GM19397 (cell line): ENCODE measurements at regions not wholly inside any gene's neighbourhood (a gene's known extent, or its start where the extent isn't known, plus 50 kb on each side); places are given as distances from the start of the nearest gene placed in this dataset.
"Not testable (repeated sequence)": the region's sequence is repeated elsewhere in the genome, so short reads cannot be mapped to it uniquely, and the experiment has no call there.

Experiments
- ATAC-seq: cut with Tn5 transposase; IDR thresholded peaks from one replicate; pipeline ENCODE4 v1.9.1; 2021; ENCODE audit warnings: mild to moderate bottlenecking, moderate library complexity; ENCODE audit not compliant: unreplicated experiment

DNA sequence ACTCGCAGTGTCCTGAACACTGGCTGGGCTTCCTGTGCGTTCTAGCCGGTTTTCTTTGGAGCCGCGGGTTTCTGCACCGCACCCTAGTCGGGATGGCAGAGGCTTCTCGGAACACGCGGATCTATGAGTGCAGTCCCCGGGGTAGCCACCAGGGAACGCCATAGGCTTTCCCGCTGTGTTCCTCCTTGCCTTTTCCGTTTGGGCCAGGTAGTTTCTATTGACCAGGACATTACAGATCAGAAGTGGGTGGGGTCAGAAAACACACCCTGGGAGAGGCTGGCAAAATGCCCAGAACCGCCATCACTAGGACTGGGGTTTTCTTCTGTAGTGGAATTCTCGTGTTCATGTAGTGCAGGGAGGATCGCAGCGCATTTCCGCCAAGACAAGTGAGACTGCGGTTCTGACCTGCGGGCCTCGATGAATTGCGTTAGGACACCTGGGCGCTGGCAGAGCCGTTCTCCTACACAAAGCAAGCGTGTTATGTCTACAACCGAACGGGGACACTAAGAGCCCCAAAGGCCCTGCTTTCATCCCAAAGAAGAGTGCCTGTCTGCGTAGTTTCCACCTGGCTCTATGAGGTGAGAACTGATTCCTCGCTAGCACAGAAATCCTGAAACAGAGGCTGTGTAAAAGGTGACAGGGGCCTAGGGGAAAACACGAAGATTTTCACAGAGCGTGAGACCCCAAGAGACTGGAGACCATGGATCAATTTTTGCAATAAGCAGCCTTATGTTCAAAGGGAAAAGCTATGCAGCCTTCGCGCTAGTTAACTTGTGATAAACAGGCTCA is 121.5 kb downstream of the PPIAL4G start:
- ATAC-seq, result not testable (repeated sequence)

DNA sequence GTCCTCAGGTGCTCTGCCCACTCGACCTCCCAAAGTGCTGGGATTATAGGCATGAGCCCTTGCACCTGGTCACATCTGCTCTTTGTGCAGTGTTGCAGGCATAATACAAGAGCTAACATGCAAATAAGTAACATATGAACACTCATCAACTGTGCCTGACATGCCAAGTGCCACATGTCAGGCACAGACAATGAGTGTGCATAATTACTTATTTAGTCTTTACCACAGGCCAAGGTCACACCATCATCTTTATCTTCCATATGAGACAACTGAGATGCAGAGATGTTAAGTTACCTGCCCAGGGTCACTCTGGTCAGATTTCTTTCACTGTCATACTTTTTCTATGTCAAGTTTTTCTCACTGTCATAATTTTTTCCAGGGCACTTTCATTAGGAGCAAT is 126.1 kb downstream of the PPIAL4G start:
- ATAC-seq, result no peak

DNA sequence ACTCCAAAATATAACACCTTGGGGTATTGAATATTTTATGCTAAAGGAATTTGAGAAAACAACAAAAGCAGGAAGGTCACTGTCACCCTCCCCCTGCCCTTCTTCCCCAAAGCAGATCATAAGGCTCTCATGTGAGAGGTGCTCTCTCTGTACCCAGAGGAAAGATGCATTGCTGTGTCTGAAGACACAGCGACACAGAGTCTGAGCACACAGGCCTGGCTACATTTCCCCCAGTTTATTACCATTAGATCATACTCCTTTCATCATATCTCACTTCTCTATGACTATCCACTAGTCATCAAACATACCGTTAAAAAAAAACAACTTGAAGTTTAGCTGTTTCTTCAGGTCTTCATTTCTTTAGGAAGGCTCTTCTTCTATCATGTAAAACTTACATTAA is 127.1 kb downstream of the PPIAL4G start:
- ATAC-seq, result no peak

DNA sequence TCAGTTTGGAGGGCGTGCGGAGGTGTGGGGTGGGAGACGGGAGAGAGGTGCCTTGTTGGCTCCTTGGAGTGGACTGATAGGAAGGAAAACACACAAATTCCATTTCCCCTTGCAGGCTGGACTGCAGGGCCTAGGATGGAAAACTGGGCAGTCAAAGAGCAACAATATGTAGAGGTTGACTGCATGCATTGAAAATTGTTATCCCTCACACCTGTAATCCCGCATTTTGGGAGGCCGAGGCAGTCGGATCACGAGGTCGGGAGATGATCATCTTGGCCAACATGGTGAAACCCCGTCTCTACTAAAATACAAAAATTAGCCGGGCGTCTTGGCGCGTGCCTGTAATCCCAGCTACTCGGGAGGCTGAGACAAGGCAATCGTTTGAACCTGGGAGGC is 128.2 kb downstream of the PPIAL4G start:
- no peak for ATAC-seq

DNA sequence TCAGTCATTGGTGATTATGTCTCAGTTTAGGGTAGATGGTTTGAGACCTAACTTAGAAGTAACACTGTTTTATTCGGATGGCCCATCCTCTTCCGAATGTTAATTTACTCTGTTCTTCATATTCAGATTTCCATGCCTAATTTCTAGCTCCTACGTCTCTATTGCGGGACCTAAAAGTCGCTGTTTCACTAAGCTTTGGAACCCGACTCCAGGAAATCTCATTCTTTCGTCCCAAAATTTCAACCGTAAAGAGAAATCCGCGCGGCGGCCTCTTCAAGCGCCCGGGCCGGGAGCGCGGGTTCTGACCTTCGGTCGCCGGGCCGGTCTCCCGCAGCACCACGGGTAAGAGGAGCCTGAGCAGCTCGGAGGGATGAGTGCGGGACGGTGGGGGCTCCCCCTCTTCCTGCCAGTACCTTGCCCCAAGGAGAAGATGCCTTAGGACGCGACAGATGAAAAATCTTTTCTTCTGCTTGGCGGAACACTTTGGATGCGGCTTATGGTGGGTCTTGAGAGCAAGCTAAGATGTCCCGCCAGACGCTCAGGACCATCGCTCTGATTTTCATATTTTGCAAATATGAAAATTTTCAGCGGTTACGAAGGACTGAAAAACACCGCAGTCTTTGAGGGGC is 128.7 kb downstream of the PPIAL4G start:
- no peak for ATAC-seq

DNA sequence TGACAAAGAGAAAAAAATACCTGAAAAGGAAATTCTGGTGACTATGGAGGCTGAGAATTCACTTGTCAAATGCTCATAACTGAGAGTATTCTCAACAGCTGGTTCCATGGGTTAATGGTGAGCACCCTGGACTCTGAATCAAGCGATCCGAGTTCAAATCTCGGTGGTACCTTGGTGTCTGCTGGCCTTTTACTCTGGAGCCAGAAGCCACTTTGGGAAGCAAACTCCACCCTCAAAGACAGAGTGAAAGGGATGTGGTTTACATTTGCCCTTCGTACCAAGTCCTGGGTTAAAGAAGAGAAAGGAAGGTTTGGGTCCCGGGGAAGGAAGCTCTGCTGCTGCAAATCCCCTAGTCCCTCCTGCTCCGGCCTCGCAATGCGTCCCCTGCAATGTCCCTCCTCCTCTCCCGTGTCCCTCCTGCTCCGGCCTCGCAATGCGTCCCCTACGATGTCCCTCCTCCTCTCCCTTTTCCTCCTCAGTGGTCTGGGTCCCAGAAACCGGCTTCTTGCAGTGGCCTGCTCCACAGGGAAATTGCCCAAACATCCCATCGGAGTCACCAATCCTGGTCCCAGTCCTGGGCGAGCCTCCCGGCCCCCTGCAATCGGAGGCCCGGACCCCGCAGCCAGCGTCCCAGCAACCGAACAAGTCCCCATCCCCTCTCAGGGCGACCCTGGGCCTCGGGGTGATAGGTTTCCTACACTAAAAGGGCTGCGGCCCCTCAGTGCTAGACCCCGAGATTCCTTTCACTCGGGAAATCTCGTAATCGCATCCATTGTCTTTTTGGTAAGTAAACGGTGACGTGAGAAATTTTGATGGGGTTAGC is 129.4 kb downstream of the PPIAL4G start:
- no peak for ATAC-seq

DNA sequence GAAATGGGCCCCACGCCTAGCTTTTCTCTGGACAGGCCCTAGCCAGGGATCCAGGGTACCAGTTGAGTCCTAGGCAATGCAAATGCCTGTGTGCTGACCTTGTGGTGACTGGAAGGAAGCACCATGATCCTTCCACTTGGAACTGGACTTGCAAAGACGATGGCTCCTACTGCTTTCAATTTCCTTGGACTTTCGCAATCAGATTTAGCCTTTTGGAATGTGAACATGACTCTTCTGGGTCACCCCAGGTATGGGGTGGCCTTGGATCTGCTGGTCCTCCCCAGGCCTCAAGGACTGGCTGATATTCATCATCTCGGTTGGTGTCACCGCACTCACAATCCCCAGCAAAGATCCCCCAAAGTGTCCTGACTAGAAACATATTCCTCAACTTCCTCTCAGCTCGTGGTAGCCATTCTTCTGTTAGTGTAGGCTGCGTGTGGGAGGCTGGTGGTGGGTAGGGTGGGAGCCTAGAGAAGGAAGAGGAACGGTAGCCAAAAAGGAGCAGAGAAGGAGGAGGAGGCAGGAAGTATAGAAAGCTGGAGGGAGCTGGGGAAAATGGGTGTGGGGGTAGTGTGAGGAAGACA is 130.5 kb downstream of the PPIAL4G start:
- no peak for ATAC-seq

DNA sequence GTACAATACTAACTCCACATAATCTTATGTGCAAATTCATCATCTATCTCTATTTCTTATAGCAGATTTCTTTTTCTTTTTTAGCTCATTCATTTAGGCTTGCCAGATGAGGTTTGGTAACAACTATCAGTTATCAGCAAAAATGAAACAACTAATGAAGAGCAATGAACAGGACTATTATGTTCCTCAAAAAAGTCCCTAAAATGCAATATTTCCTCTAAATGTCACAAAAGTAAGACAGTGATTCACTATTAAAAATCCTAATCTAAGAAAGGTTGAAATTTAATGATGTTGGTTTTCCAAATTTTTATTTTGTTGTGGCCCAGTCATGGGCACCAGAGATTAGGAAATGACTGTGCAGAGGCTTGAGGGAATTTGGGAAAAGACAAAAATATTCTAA is 135.3 kb downstream of the PPIAL4G start:
- ATAC-seq, result no peak

DNA sequence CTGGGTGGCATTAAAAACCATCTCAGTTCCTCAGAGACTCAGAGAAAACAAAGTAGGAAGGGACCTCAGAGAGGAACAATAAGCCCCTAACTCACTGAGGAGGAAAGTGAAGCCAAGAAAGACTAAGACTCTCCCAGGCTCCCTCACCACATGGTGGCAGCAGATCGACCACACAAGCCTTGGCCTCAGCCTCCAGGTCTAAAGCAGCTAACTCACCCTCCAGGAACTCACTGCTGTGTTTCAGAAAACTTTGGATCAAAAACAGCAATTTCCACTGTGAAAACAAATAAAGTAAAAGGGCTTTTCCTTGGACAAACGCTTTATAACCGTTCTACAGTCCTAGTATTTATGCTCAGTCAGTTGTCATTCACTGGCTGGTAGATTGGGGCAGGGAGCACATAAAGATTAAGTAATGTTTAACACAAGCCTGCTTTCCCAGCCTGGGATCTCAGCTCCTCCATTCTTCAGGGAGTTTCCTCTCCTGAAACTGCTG is 137.4 kb downstream of the PPIAL4G start:
- not testable (repeated sequence) for ATAC-seq

DNA sequence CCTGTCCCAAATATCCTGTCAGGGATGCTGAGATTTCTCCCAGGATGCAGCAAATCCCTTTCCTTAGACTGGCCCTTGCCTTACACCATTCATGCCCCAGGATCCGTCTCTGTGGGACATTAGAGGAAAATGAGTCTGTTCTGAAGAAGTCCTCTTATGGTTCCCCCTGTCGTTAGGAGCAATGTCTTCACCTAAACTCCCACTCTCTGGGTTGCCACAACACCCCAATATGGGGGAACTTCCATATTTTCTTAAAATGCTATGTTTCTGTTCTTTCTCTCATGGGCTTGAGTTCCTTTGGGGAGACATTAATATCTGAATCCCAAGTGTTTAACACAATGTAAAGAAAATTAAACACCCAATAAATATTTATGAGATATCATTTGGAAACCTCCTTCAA is 138.5 kb downstream of the PPIAL4G start:
- not testable (repeated sequence) for ATAC-seq

DNA sequence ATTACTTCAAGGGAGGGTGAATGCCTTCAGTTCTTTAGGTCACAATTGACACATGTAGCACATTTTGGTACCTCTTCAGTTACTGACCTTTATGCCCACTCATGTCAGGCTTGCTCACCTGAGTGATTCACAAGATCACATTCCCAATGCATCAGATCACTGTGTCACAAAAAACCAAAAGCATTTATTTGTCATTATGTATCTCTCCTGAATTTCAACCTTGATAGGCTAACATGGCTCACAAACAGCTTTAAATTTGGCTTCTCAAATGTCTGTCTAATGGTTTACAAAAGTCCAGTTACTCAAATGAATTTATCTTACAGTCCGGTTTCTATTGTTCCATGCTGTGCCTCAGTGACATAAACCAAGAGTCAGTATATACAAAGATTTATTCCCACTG is 141.4 kb downstream of the PPIAL4G start:
- not testable (repeated sequence) for ATAC-seq

DNA sequence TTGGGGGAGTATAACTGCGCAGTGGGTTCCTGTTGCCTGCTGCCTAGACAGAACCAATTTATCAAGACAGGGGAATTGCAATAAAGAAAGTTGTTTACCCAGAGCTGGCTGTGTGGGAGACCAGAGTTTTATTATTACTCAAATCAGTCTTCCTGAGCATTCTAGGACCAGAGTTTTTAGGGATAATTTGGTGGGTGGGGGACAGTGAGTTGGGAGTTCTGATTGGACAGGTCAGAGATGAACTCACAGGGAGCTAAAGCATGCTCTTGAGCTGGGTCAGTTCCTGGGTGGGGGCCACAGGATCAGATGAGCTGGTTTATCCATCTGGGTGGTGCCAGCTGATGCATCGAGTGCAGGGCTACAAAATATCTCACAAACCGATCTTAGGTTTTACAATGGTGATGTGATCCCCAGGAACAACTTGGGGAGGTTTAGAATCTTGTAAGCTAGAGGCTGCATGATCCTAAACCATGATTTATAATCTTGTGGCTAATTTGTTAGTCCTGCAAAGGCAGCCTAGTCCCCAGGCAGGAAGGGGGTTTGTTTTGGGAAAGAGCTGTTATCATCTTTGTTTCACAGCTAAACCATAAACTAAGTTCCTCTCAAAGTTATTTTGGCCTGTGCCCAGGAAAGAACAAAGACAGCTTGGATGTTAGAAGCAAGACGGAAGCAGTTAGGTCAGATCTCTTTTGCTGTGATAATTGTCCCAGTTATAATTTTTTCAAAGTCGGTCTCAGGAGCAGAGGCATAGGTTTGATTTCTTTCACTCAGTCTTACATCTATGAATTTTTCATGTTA is 146.8 kb downstream of the PPIAL4G start:
- ATAC-seq, result not testable (repeated sequence)

DNA sequence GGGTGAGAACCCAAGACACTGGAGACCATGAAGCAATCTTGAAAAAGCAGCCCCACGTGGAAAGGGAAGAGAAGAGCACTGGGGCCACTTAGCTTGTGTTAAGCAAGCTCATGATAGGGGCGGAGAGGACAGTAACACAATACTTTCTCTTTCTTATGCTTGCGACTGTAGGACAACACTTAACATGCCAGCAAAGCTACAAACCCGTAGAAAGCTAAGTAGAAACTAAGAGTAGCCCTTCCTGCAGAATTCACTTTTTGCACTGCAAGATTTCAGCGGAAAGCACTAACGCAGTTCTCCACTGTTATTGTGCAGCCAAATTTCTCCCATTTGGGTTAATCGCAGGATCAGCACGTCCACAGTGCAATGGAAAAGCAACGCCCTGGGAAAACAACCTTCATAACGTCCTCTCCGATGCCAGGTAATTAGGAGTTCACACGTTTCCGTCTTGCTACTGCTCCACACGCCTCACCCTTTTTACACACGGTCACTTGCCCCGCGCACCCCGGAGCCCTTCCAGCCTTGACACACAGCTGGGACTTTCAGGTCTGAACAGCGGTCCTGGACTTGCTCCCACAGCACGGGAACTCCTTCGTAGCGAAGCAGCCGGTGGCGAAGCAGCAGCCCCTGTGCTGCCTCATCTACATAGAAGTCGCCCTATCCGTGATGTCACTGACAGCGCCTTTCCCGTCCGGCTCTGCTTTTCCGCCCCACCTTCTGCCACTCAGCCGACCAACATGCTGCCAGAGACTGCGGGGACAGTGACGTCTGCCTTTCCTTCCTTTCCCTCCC is 148.6 kb downstream of the PPIAL4G start:
- ATAC-seq, result peak; percentile 66

DNA sequence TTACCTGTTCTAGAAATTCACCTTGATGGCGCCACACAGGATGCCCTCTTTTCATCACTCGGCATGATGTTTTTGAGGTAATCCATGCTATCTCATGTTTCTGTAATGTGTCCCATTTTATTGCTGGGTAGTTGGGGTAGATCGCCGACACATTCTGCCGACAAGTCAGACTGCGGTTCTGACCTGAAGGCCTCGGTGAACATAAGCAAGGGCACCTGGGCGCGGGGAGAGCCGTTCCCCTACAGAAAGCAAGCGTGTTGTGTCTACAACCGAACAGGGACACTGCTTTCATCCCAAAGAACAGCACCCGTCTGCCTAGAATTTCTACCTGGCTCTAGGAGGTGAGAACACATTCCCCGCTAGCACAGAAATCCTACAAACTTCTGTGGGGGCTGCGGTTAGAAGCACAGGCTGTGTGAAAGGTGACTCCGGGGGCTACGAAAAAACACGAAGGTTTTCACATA is 149.2 kb downstream of the PPIAL4G start:
- ATAC-seq, result no peak

DNA sequence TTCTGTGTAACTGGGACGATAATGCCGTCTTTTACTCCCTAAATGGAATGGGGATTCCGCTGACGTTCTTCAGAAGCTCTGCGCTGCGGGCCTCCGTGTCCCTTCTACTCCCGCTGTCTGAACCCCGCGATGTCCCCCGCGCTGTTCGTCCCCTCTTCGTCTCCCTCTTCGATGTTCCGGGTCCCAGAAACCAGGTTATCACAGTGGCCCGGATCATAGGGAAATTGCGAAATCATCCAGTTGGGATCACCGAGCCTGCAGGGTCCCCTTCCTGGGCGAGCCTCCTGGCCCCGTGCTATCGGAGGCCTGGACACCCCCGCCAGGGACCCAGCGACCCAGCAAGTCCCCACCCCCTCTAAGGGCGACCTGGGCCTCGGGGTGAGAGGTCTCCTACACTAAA is 154.2 kb downstream of the PPIAL4G start:
- no peak for ATAC-seq

DNA sequence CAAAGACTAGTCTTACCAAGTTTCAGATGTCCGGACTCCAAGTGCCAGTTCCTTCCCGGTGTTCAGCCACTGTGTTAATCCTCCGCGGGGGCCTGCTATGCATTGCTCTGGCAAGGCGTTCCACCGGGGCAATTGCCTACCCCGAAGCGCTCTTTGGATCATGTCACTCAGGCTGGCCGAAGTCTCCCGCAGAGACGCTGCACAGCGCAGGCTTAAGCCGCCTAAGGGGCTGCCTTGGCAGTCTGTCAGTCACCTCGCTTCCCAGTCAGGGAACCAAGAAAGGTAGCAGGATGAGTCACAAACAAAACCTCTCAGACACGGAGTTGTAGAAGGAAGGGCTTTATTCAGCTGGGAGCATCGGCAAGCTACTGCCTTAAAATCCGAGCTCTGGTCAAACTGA is 158.1 kb downstream of the PPIAL4G start:
- ATAC-seq, result not testable (repeated sequence)

DNA sequence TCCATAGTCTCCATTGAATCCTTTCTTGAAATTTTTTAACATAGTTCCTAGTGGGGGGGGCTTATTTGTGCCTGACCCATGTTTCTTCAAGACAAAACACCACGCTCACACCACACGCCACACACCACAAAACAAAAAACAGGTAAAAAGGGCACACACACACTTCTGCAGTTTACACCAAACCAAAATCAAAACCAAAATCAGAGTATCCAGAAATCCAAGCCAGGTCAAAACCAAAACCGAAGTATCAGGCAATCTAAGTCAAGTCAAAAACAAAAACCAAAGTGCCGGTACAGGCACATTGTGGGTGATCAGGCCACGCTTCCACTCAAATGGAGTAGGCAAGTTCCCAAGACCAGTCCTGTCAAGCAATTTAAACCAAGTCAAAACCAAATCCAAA is 158.6 kb downstream of the PPIAL4G start:
- ATAC-seq, result not testable (repeated sequence)

DNA sequence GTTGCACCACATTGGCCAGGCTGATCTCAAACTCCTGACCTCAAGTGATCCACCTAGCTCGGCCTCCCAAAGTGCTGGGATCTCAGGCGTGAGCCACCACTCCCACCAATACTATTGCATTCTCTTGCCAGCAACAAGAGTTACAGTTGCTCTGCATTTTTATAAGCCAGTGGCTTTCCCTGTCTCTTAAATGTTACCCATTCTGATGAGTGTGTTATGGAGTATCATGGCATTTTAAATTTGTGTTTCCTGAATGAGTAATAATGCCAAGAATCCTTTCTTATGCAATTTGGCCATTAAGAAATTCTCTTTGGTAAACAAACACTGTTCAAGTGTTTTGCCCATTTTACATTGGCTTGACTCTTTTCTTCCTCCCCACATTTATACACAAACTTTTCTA is 163.0 kb downstream of the PPIAL4G start:
- ATAC-seq, result not testable (repeated sequence)

DNA sequence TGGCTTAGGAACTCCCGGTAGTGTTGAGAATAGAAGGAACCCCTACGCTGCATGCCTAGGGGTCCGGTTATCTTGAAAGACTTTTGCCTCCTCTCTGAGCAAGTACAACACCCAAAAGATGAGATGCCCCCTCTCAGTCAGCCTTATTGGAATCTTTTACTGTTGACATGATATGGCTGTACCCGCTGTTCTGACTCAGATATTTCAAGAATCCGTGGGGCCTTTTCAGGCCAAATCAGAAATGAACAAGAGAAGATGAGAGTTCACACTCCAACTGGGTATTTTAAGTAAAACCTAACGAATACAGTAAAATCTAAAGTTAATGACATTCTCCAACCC is 164.2 kb downstream of the PPIAL4G start:
- no peak for ATAC-seq
